Pancreas (tissue), 10 donors: ENCODE measurements at regions not wholly inside any gene's neighbourhood (a gene's known extent, or its start where the extent isn't known, plus 50 kb on each side); places are given as distances from the start of the nearest gene placed in this dataset.
A peak's percentile ranks its signal among the peaks of the same experiment; 100 is the strongest.

Experiments used
- ATAC-seq, 4 donors: fragments of 200-7000 bp; cut with Tn5 transposase; one replicate each; pipeline versions ENCODE4 v1.8.0 to v1.9.1; 2020; ENCODE audit warnings: mild to moderate bottlenecking in 4 of 4, moderate library complexity in 4 of 4
- DNase-seq, 6 donors: peaks; one replicate each; pipeline ENCODE4 v3.0.0-alpha.2; 2020
- FAIRE-seq: peaks from 2 replicates; lab custom pipeline; 2012; peaks lifted over from hg19 to GRCh38; lab: Jason Lieb, UNC
- H3K27ac ChIP-seq, 4 donors: fragments of 200-600 bp; sonication (generic); 1 replicate in 3 of 4; 2 replicates in 1 of 4; pipeline versions ENCODE4 v1.5.0 to v1.8.0; 2020
- H3K27me3 ChIP-seq, 4 donors: fragments of 200-600 bp; one replicate each; pipeline ENCODE4 v1.8.0; 2021
- H3K36me3 ChIP-seq, 3 donors: fragments of 200-600 bp; sonication (generic) in 1 of 3; one replicate each; pipeline versions ENCODE4 v1.5.0 to v1.8.0; 2020 to 2021
- H3K4me1 ChIP-seq, 3 donors: fragments of 200-600 bp; one replicate each; pipeline ENCODE4 v1.8.0; 2021
- H3K4me3 ChIP-seq, 4 donors: fragments of 200-600 bp; sonication (generic) in 2 of 4; one replicate each; pipeline versions ENCODE4 v1.5.0 to v1.8.0; 2020 to 2021
- H3K9me3 ChIP-seq, 4 donors: fragments of 200-600 bp; one replicate each; pipeline ENCODE4 v1.8.0; 2021
- CTCF ChIP-seq, 4 donors: fragments of 200-600 bp; sonication (generic) in 3 of 4; IDR thresholded peaks; one replicate each; pipeline versions ENCODE4 v1.5.0 to v1.8.0; 2021; ENCODE audit warnings: antibody characterized with exemption in 4 of 4
- WGBS, 2 donors: extraction: QIAGEN DNeasy Blood & Tissue Kit; methylation state at CpG; one replicate each; pipeline ENCODE4 v1.1.7; 2013; 5-methylcytosine and 5-hydroxymethylcytosine counted together
- intact Hi-C, 3 donors: fragments of 100-400 bp; cut with DNase I; formaldehyde crosslinking; loops; one replicate each; pipeline versions ENCODE4 v1.11.1 to v1.14.2; 2022
- donor health status: healthy with polysubstance abuse.
- donor health status: DM: no; HTN: no; CAD: no; lungs with moderate emphysema.
- donor health status: DM: no; HTN: no; CAD: no.
- donor health status: control.
- donor health status: control.
- donor health status: Bipolar disorder and iron deficiency.
- donor health status: DM: yes; HTN: yes; CAD: no.
- donor health status: DM: no; HTN: no; CAD: no.
- donor health status: DM: no; HTN: no; CAD: no.
- donor health status: DM: yes; HTN: yes; CAD: no.

GRCh38 chr1:75668813-75669212, 55.7 kb upstream of the ACADM start:
- no peak for TF ChIP-seq CTCF (IDR thresholded peaks at IDR 0.05)
- no peaks in the 10 kb centered on the region for H3K4me1 ChIP-seq
- no peak overlapping the region for H3K27ac ChIP-seq
- DNase-seq (no peak), FAIRE-seq (no peak), ATAC-seq (no peak)
- H3K9me3 ChIP-seq = no peaks in the 10 kb centered on the region
- no peaks in the 10 kb centered on the region for H3K27me3 ChIP-seq
- no peak overlapping the region for H3K4me3 ChIP-seq
- no peaks in the 10 kb centered on the region for H3K36me3 ChIP-seq
- WGBS, 2 donors = 53 to 71% methylated on average over 4 of the region's 4 CpGs
- intact Hi-C loops = no loop called here

- no peak for TF ChIP-seq CTCF (IDR thresholded peaks at IDR 0.05)
- Histone ChIP-seq H3K4me1 (no peaks in the 10 kb centered on the region), H3K9me3 (no peaks in the 10 kb centered on the region), H3K4me3 (no peak overlapping the region), H3K27me3 (no peaks in the 10 kb centered on the region), H3K27ac (no peak overlapping the region), H3K36me3 (no peaks in the 10 kb centered on the region)
- DNase-seq (no peak), FAIRE-seq (no peak), ATAC-seq (no peak)
- 80 to 86% methylated on average over 4 of the region's 4 CpGs for WGBS, 2 donors
- intact Hi-C loops = no loop called here
These were observed 52.8 kb upstream of the ACADM start for GRCh38 chr1:75671708-75672107.

- ATAC-seq = no peak
- H3K36me3 ChIP-seq = no peaks in the 10 kb centered on the region
- no peaks in the 10 kb centered on the region for H3K4me1 ChIP-seq
- FAIRE-seq = no peak
- no peak overlapping the region for H3K27ac ChIP-seq
- H3K4me3 ChIP-seq = no peak overlapping the region
- no peaks in the 10 kb centered on the region for H3K27me3 ChIP-seq
- intact Hi-C loops = no loop called here
- no peak for TF ChIP-seq CTCF (IDR thresholded peaks at IDR 0.05)
- H3K9me3 ChIP-seq = no peaks in the 10 kb centered on the region
- no peak for DNase-seq
- WGBS, 2 donors = 78 to 88% methylated on average over 2 of the region's 2 CpGs
These were observed 52.4 kb upstream of the ACADM start for GRCh38 chr1:75672108-75672507.

GRCh38 chr1:75672528-75673393, 51.7 kb upstream of the ACADM start:
- DNase-seq (no peak), ATAC-seq (peak in 3 of 4 donors; percentile 35 to 73 (median 46)), FAIRE-seq (no peak)
- H3K36me3 ChIP-seq = no peaks in the 10 kb centered on the region
- no peak for TF ChIP-seq CTCF (IDR thresholded peaks at IDR 0.05)
- H3K4me1 ChIP-seq = no peaks in the 10 kb centered on the region
- H3K27ac ChIP-seq = no peak overlapping the region
- H3K27me3 ChIP-seq = no peaks in the 10 kb centered on the region
- intact Hi-C loops = no loop called here
- WGBS, 2 donors = 57 to 68% methylated on average over 3 of the region's 3 CpGs
- no peaks in the 10 kb centered on the region for H3K9me3 ChIP-seq
- no peak overlapping the region for H3K4me3 ChIP-seq

- H3K4me1 ChIP-seq = no peaks in the 10 kb centered on the region
- H3K27me3 ChIP-seq = no peaks in the 10 kb centered on the region
- no peak for DNase-seq
- H3K27ac ChIP-seq = no peak overlapping the region
- H3K36me3 ChIP-seq = no peaks in the 10 kb centered on the region
- 68 to 81% methylated on average over 1 of the region's 1 CpG for WGBS, 2 donors
- H3K9me3 ChIP-seq = no peaks in the 10 kb centered on the region
- no peak for ATAC-seq
- TF ChIP-seq CTCF (IDR thresholded peaks at IDR 0.05) = no peak
- H3K4me3 ChIP-seq = no peak overlapping the region
- no peak for FAIRE-seq
- intact Hi-C loops = no loop called here
These were observed 51.1 kb upstream of the ACADM start for GRCh38 chr1:75673399-75673798.
